HG03432 (cell line): ENCODE measurements at regions not wholly inside any gene's neighbourhood (a gene's known extent, or its start where the extent isn't known, plus 50 kb on each side); places are given as distances from the start of the nearest gene placed in this dataset.
"Not testable (repeated sequence)": the region's sequence is repeated elsewhere in the genome, so short reads cannot be mapped to it uniquely, and the experiment has no call there.

ENCODE experiments used
- ATAC-seq: cut with Tn5 transposase; IDR thresholded peaks from one replicate; pipeline ENCODE4 v1.9.1; 2021; ENCODE audit warnings: mild to moderate bottlenecking, moderate library complexity; ENCODE audit not compliant: unreplicated experiment

DNA sequence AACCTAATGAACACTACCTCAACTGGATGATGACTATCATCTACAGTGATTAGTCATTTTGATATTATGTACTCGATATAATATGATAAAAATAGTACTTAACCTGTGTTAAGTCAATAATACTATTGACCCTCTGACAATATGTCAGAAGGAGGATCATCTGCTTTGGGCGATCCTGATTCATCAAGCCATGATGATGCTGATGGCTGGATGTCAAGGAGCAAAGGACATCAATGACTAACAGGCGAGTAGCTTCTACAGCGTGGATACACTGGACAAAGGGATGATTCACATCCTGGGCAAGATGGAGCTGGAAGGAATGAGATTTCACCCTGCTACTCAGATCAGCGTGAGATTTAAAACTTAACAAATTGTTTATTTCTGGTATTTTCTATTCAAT is 94.4 kb upstream of the SKAP2 start:
- ATAC-seq, result no peak

DNA sequence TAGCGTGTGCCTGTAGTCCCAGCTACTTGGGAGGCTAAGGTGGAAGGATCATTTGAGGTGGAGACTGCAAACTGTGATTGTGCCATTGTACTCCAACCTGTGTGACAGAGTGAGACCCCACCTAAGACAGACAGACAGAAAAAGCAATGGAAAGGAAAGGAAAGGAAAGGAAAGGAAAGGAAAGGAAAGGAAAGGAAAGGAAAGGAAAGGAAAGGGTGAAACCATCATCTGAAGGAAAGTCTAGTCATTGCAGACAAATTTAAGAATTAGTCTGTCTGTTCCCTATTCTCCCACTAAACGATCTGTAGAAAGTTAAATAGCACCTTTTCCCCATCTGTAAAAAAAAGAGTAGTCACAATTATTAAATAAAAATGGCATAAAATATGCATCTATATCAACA is 91.1 kb upstream of the SKAP2 start:
- ATAC-seq, result no peak

DNA sequence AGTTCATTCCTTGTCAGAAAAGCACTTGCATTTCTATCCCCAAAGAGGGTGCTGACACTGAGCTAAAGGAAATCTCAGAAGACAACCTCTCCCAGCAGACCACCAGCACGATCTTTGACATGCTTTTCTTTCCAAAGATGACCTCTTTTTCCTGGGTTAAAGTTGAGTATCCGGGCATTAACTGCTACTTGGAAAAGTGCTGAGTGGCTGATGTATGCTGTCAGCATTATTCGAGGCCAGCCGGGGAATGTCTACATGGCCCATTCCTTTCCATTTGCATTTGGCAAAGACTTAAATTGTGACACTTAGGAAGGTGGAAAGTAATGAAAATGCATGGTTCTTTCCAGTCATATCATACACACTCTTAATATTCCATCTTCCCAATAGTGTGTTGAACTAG is 90.6 kb upstream of the SKAP2 start:
- ATAC-seq, result no peak

DNA sequence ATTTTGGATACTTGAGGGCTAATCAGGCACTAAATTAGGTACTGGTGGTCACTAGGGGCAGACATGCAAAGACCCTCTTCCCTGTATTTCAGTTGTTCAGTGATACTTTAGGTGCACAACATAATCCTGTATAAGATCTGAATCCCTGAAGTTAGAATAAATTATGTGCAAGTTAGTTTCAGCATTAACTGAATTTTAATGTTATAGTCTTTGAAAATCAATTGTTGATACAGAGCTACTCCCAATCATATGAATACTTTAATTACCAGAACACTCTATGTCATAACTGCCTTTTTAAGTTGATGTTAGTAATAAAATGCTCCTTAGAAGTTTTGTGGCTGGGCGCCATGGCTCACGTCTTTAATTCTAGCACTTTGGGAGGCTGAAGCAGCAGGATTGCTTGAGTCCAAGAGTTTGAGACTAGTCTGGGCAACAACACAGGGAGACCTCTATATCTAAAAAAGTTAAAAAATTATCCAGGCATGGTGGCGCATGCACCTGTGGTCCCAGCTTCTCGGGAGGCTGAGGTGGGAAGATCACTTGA is 87.1 kb upstream of the SKAP2 start:
- ATAC-seq, result no peak

DNA sequence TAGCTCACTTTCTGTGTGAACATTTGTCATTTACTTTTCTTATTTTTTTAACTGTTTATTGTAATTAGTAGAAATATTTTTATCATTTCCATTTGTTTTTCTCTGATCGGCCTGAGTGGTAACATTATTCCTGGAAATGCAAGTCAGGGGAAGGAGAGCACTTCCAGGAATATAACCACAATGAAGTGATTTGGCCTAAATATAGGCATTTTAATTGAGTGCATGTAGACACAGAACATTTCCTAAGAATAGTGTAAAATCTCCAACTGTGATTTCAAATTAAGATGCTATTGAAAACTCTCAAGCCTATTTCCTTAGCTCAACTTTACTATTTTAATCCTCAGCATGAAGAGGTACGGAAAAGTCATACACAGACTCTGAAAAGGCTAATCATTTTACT is 86.5 kb upstream of the SKAP2 start:
- ATAC-seq, result no peak

DNA sequence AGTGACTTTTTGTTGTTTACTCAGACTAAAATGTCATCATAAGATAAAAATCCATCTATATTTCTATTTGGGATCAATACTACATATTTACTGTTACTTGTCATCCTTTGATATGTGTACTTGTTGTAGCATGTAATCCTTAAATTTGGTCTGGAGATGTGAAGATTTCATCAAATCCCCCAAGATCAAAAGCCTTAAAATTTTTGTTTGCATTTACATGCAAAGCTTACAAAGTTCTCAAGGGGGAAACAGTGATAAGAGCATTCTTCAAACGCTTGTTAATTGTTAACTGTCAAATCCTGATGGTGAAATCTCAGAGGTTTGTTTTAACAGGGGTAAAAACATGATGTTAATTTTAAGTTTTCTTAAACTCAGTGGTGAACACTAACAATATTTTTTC is 84.9 kb upstream of the SKAP2 start:
- no peak for ATAC-seq

DNA sequence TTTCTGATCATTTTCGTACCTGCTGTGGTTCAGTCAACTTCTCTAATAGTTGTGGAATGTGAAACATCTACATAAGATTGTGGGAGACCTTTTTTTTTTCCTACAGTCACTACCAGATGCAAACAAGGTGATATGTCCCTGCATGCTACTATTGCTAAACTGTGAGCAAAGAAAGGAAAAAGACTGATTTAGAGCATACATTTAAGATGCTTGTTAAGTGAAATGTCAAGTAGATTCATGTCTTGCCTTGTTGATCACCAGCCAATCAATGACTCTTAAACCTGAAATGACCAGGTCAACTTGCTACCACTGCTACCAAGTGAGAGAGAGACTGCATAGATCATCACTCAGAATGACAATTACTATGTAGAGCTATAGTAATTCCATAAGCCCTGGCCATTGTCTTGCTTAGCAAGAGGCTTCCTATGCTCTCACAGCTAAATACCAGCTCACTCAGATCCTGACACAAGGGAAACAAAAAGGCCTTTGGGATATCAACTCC is 84.3 kb upstream of the SKAP2 start:
- ATAC-seq, result no peak

DNA sequence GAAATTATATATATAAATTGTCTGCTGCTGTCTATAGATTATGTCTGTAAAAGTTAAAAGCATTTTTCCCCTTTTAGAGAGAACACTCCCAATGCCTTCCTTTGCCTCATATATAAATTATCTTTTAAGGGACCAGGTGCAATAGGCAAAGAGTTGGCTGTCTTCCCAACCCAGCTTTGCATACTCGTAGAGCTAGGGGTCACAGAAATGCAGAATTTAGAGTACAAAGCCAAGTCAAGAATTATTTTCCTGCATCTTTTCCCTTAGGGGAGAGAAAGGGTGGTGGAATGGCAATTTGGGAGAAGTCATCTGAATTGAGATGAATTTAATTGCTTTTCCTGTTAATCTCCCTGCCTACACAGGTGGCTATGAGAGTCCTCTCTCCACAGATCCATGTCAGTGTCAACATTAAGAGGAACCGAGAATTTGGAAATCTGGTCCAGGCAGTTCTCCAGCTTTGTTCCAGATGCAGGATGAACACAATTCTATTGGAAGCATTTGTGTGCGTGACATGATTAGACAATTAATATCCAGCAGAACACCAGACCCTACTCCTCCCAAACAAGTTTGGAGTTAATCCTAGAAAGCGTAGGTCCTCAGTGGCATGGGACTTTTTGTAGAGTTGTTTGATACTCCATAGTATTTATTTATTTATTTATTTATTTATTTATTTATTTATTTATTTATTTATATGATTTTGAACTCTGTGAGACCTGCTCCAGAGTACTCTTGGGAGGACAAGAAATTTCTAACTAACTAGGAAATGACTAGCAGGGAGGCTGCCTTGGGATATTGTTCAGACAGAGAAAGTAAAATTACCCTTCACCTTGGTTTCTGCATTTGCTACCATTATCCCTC is 80.3 kb upstream of the SKAP2 start:
- ATAC-seq, result no peak

DNA sequence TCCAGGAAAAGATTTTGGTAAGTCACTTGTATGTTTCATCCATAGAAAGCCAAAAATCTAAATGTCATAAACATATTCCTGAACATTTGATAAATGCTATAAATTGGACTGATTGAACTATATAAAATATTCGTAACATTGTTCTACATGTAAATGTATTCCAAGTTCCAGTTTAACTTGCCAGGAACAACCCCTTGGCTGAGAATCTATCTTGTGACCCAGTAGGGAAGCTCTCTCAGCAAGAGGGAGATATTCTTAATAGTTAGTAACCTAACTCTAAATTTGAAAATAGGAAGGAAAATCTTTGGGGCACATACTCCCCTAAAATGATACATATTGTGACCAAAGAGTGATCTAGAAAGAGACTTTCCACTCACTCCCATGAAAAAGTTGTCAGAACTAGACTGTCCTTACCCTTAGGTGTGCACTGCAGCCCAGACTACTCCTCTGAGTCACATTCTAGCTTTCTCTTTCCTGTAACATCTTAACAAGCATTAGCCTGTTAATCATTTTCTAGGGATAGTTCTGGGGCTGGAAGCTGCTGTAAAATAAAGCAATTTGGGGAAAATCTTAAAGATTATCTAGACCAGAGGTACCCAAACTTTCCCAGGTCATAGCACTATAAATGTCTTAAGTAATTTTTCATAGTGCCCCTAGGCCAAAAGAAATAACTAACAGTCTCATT is 73.7 kb upstream of the SKAP2 start:
- ATAC-seq, result peak; percentile 50

DNA sequence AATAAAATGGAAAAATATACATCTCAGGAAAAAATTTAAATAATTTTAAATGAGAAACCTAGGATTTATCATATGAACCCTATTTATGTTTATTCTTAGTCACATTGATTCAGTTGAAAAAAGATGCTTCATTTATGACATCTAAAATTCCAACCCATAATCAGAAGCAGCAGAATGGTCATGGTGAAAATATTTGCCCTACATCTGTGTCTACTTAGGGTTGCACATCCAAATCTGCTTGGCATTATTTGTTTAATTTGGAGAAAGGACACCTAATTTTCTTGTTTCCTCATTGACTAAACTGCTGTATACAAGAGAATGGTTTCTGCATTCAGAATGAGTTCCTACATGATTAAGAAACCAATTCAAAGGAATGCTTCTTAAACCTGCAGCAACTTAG is 72.9 kb upstream of the SKAP2 start:
- no peak for ATAC-seq

DNA sequence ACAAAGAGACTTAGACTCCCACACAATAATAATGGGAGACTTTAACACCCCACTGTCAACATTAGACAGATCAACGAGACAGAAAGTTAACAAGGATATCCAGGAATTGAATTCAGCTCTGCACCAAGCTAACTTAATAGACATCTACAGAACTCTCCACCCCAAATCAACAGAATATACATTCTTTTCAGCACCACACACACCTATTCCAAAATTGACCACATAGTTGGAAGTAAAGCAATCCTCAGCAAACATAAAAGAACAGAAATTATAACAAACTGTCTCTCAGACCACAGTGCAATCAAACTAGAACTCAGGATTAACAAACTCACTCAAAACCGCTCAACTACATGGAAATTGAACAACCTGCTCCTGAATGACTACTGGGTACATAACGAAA is 68.2 kb upstream of the SKAP2 start:
- not testable (repeated sequence) for ATAC-seq

DNA sequence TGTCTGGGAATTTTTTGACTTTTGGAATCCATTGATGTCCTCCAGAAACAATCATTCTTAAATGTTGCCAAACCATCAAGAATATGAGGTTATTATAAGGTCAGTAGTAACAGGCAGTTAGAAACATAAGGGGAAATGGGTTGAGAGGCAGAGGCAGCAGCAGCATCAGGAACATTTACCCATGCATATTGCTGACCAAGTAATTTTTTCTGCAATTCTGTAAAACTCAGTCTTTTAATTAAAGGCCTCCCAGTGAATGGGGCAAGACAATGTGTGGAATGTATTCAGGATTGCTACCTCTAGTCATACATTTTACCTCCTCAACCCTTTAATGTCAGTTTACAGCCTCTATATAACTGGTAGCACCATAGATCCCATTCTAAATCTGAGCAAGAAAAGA is 66.5 kb upstream of the SKAP2 start:
- ATAC-seq, result no peak

DNA sequence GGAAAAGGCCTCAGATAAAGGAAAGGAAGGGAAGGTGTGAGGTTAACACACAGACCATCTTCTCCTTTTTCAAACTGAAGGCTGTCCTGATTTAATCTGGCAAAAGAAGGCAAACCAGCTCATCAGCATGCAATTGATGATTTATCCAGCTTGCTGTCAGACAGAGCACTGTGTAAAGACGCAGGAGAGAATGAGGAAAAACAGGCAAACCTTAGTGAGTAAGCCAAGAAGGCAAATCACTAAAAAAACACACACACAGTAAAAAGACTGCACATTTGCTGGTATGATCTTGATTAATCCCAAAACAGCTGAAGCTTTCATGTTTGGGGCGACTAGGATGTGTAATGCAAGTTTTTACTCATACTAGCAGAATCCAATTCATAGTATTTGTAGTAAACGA is 65.8 kb upstream of the SKAP2 start:
- no peak for ATAC-seq

DNA sequence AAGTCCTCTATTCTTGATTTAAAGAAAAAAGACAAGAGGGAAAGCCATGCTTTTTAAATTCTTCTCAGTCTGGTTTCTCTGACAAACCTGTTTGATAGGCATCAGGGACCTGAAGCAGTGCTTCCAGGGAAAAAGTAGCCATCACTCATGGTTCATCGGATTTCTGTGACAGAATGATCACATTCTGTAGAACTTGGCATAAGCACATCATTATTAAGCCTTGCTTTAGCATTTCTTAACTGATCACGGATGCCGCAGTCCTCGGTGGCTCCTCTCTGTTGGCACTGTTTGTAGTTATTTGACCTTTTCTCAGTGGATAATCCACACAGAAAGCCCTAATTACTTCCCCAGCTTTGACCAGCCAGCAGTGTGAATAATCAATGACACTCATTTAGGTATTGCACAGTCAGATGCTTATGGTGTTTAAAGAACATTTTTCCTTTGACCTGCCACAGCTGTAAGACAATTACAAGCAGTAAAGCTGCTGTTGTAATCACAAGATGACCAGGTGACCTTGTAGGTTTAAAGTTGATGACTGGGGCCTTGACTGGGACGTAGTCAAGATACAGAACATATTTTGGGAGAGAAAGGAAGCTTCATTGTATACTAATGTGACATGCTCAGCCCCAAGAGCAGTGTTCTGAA is 64.4 kb upstream of the SKAP2 start:
- no peak for ATAC-seq

DNA sequence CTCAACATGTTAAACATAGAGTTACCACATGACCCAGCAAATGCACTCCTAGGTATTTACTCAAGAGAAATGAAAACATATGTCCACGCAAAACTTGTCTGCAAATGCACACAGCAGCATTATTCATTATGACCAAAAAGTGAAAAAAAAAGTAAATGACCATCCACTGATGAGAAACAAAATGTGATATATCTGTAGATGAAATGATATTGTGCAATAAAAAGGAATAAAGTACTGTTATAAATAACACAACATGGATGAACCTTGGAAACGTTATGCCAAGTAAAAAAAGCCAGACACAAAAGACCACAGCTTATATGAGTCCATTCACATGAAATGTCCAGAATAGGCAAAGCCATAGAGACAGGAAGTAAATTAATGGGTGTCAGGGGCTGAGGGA is 61.4 kb upstream of the SKAP2 start:
- ATAC-seq, result no peak

DNA sequence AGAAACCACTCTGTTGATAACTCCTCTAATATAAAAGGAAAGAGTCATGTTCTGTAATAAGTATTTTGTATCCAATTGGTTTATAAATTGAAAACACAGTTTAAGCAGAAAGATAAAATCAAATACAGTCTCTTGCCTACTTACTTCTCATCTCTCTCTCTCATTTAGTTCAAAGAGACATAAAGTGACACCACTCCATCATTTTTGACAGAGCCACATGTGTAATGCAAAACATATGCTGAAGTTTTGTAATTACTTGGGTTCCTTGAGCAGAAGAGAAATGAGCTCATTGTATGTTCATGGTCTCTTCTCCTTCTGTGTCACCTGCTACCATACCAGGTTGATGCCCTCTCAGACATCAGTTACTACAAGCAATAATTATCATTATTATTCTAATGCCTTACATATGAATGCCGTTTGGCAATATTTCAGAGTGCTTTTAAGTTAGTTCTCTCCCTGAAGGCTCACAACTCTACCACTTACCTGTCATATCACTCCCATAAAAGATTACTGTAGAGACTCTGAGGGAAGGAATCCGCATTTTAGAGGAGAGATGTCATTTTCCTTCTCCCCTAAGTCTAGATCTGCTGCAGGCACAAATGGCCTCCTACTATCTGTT is 59.9 kb upstream of the SKAP2 start:
- ATAC-seq, result no peak

DNA sequence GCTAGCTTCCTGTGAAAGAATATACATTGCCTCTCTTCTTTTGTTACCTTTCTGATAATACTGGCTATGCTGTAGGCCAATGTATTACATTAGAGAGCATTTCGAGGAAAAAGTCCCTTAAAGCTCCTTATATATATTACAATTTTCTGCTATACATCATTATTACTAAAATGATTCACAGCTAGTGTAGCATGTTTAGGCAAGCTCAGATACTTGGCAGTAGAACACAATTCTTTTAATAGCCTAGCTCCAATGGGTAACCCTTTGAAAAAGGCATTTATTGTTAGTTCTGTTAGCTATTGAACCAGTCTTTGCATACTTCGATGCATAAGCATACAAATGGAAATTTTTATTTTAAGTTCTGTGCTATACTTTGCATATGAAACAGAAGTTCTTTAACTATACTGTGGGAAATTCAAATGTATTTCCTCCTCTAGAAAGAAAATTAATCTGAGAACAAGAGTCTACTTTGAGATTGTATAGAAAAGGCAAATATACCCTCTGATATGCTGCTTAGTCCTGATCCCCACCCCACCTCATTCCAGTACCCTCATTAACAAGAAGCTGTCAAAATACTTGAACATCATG is 55.6 kb upstream of the SKAP2 start:
- no peak for ATAC-seq

DNA sequence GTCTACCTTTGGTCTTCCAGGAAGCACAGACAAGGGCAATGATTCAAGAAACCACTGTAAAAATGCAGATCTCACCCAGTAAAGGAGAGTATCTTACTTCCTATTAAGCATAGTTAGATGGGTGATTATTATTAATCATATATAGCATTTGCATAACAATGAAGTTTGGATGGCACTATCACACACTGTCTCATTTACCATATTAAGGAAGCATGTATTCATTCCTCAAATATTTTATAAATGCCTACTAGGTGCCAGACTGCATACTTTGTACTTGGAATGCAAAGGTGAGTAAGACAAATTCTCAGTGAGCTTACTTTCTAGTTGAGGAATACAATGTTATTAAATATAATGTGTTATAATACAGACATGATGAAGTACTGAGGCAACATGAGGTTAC is 53.9 kb upstream of the SKAP2 start:
- ATAC-seq, result no peak

DNA sequence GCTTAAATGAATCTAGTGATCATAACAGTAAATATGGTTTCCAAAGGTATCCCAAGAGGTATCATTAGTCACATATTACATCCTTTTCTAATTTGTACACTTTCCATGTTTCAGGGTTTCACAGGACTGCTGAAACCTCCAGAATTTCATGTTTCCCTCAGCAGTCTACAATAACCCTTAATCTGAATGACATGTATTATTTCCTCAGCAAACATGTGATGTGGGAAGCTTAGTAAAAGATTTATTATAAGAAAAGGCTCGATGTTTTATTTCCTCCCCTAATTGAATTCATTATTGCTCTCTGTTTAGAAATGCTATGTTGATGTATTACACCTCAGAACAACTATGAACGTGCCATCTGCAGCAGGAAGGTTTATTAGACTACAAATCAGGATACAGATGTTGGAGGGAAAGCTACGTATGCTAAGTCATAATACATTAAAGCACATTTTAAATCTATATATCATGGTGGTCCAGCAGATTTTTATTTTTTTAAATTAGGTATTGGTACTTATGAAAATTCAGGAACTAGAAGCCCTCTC is 52.5 kb upstream of the SKAP2 start:
- no peak for ATAC-seq

DNA sequence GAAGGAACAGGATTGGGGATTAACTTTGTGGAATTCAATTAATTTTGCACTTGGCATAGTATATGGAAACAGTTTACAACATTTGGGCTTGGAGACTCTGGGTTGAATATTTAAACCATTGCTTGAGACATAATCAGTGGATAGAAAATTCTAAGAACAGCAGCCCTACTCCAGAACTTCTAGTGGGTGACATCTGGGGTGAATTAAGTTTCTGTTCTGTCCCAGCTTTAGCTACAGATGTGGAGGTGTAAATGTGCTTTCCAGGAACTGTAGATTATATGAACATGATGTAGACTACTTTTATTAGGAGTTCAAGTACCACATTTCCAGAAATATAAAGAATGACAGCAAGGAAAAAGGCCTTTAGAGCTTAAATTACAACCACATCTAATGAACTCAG is 51.9 kb upstream of the SKAP2 start:
- ATAC-seq, result no peak
